ENCODE measurements at regions not wholly inside any gene's neighbourhood (a gene's known extent, or its start where the extent isn't known, plus 50 kb on each side); places are given as distances from the start of the nearest gene placed in this dataset.

- Histone ChIP-seq H3K4me3 (ENCODE audit: control insufficient read depth in 2 of 3, extremely low read depth in 1 of 3, insufficient read depth in 2 of 3, low read depth in 1 of 3, low read length in 3 of 3) (no peak overlapping the region), H3K79me2 (ENCODE audit: control insufficient read depth, insufficient read depth, low read length) (no peaks in the 10 kb centered on the region), H3K36me3 (ENCODE audit: control insufficient read depth in 2 of 2, extremely low read depth in 1 of 2, insufficient read depth in 2 of 2, low read length in 2 of 2) (no peaks in the 10 kb centered on the region), H3K4me2 (ENCODE audit: control insufficient read depth, extremely low read depth, insufficient read depth, low read depth, low read length) (no peak overlapping the region), H3K27ac (ENCODE audit: control insufficient read depth, insufficient read depth, low read length) (no peak overlapping the region), H3K4me1 (ENCODE audit: control insufficient read depth, extremely low read depth, insufficient read depth, low read length) (no peaks in the 10 kb centered on the region), H2AFZ (ENCODE audit: control insufficient read depth, low read length) (no peak overlapping the region), H3K9ac (ENCODE audit: control insufficient read depth, extremely low read depth, insufficient read depth, low read length) (no peak overlapping the region), H3K9me3 (ENCODE audit: control insufficient read depth, low read depth, low read length) (no peaks in the 10 kb centered on the region), H3K27me3 (ENCODE audit: control insufficient read depth, extremely low read depth, insufficient read depth, low read length) (no peaks in the 10 kb centered on the region), H4K20me1 (ENCODE audit: control insufficient read depth, extremely low read depth, insufficient read depth, low read length) (no peaks in the 10 kb centered on the region), H3K9me1 (ENCODE audit: control insufficient read depth, extremely low read depth, insufficient read depth, low read length) (no peaks in the 10 kb centered on the region)
- dilution Hi-C loops (cut with MboI; ENCODE audit: extremely low pct_ligation_motif_present, low sequenced_read_pairs): no loop called here
- FAIRE-seq (no peak), DNase-seq (ENCODE audit: low read depth, low spot score) (no peak)
- TF ChIP-seq CTCF (optimal IDR thresholded peaks at IDR 0.05 in 1 of 3, IDR thresholded peaks at IDR 0.05 in 1 of 3, conservative IDR thresholded peaks at IDR 0.05 in 1 of 3; ENCODE audit: extremely low read depth in 1 of 3, insufficient read depth in 2 of 3, low read length in 3 of 3) (no peak), EZH2 (IDR thresholded peaks at IDR 0.05; ENCODE audit: low read length) (no peak)
These were observed 368.7 kb upstream of the FAM241A start for GRCh38 chr4:111776561-111776960.

DNA sequence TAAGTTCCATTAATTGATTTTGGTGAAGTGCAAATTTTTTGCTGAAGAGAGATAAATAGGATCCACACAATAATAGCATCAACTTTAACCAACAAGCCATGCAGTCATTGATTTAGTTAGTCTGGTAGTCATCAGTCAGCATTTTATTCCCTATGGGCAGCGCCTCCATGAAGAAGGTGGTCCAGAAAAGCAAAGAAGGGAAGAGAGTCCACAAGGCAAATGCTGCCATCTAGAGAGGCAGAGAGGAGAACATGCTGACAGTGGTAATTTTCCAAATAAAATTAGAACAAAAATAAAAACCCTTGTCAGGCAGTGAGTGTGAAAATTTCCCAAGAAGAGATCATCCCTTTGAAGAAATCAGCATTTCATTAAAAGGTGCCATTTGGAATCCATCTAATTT is 366.7 kb upstream of the FAM241A start:
- FAIRE-seq (no peak), DNase-seq (ENCODE audit: low read depth, low spot score) (no peak)
- Histone ChIP-seq H3K4me3 (ENCODE audit: control insufficient read depth in 2 of 3, extremely low read depth in 1 of 3, insufficient read depth in 2 of 3, low read depth in 1 of 3, low read length in 3 of 3) (no peak overlapping the region), H3K27me3 (ENCODE audit: control insufficient read depth, extremely low read depth, insufficient read depth, low read length) (no peaks in the 10 kb centered on the region), H3K4me1 (ENCODE audit: control insufficient read depth, extremely low read depth, insufficient read depth, low read length) (no peaks in the 10 kb centered on the region), H3K9me3 (ENCODE audit: control insufficient read depth, low read depth, low read length) (no peaks in the 10 kb centered on the region), H3K9me1 (ENCODE audit: control insufficient read depth, extremely low read depth, insufficient read depth, low read length) (no peaks in the 10 kb centered on the region), H3K27ac (ENCODE audit: control insufficient read depth, insufficient read depth, low read length) (no peak overlapping the region), H3K79me2 (ENCODE audit: control insufficient read depth, insufficient read depth, low read length) (no peaks in the 10 kb centered on the region), H3K4me2 (ENCODE audit: control insufficient read depth, extremely low read depth, insufficient read depth, low read depth, low read length) (no peak overlapping the region), H3K36me3 (ENCODE audit: control insufficient read depth in 2 of 2, extremely low read depth in 1 of 2, insufficient read depth in 2 of 2, low read length in 2 of 2) (no peaks in the 10 kb centered on the region), H4K20me1 (ENCODE audit: control insufficient read depth, extremely low read depth, insufficient read depth, low read length) (no peaks in the 10 kb centered on the region), H3K9ac (ENCODE audit: control insufficient read depth, extremely low read depth, insufficient read depth, low read length) (no peak overlapping the region), H2AFZ (ENCODE audit: control insufficient read depth, low read length) (no peak overlapping the region)
- TF ChIP-seq CTCF (optimal IDR thresholded peaks at IDR 0.05 in 1 of 3, IDR thresholded peaks at IDR 0.05 in 1 of 3, conservative IDR thresholded peaks at IDR 0.05 in 1 of 3; ENCODE audit: extremely low read depth in 1 of 3, insufficient read depth in 2 of 3, low read length in 3 of 3): peak in 1 of 3 experiments; percentile 13
- no peak for TF ChIP-seq EZH2 (IDR thresholded peaks at IDR 0.05; ENCODE audit: low read length)
- dilution Hi-C loops (cut with MboI; ENCODE audit: extremely low pct_ligation_motif_present, low sequenced_read_pairs): no loop called here

Measured in keratinocyte (primary cell).